Mesothelial cell of epicardium (in vitro differentiated cells): ENCODE measurements at regions not wholly inside any gene's neighbourhood (a gene's known extent, or its start where the extent isn't known, plus 50 kb on each side); places are given as distances from the start of the nearest gene placed in this dataset.

Experiments
- DNase-seq, 2 experiments: peaks; one replicate each; pipeline ENCODE4 v3.0.0; 2021; ENCODE audit warnings: low spot score in 2 of 2; ENCODE audit not compliant: unreplicated experiment in 2 of 2
- H3K27ac Mint-ChIP-seq: 2 replicates; pipeline ENCODE4 v1.8.0; 2021; ENCODE audit warnings: mixed read lengths
- H3K27me3 Mint-ChIP-seq: 2 replicates; pipeline ENCODE4 v1.8.0; 2021; ENCODE audit warnings: low read depth, mixed read lengths
- H3K36me3 Mint-ChIP-seq: 2 replicates; pipeline ENCODE4 v1.8.0; 2021; ENCODE audit warnings: mixed read lengths
- H3K4me1 Mint-ChIP-seq: 2 replicates; pipeline ENCODE4 v1.8.0; 2021; ENCODE audit warnings: mixed read lengths
- H3K4me3 Mint-ChIP-seq: 2 replicates; pipeline ENCODE4 v1.8.0; 2021; ENCODE audit warnings: mild to moderate bottlenecking, moderate library complexity, mixed read lengths
- H3K9me3 Mint-ChIP-seq: 2 replicates; pipeline ENCODE4 v1.8.0; 2021; ENCODE audit warnings: mixed read lengths
- CTCF ChIP-seq: fragments of 200-600 bp; sonication (generic); IDR thresholded peaks from one replicate; pipeline ENCODE4 v1.5.0; 2021; ENCODE audit warnings: antibody characterized with exemption; ENCODE audit not compliant: unreplicated experiment

DNA sequence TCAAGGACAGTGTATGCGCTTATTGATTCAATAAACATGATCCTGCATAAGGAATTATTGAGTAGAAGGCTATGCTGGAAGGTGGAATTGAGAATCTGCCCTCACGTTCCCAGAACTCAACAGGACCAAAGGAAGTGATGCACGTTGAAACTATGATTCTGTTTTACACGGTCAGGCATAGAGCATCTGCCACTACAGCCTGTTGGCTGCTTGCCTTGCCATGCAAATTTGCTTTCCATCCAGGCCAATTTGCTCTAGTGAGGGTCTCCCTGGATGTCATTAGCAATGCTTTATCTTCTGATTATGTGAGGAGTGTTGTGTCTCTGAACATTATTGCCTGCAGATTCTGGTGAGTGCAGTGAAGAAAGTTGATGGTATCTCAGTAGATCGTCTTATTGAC is 132.9 kb downstream of the ADRA2A start:
- Mint-ChIP-seq H3K4me3 (no peak overlapping the region), H3K27ac (no peak overlapping the region), H3K36me3 (no peaks in the 10 kb centered on the region), H3K9me3 (no peaks in the 10 kb centered on the region), H3K27me3 (peaks cover 5% of the 10 kb centered on the region), H3K4me1 (peaks cover 2% of the 10 kb centered on the region)
- TF ChIP-seq CTCF: no peak
- DNase-seq: no peak

DNA sequence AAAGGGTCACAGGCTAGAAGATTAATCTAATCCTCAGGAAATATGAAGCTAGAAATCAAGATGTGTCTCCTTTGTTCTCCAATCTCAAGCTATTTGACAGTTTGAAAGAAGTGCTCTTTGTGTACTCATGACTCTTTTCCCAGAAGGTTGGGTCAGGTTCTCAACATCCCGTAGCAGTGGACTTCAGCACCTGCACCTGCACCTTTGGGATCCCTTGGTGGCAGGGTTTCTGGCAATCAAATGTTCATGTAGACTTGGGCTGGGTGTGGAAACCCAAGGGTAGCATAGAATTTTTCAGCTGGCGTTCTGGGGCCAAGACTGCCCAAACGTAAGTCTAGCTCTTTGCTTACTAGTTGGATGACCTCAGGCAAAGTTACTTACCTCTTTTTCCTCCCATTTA is 134.4 kb downstream of the ADRA2A start:
- H3K36me3 Mint-ChIP-seq: no peaks in the 10 kb centered on the region
- DNase-seq: no peak
- H3K9me3 Mint-ChIP-seq: peaks cover 5% of the 10 kb centered on the region
- peaks cover 2% of the 10 kb centered on the region for H3K4me1 Mint-ChIP-seq
- TF ChIP-seq CTCF: no peak
- H3K27me3 Mint-ChIP-seq: peaks cover 2% of the 10 kb centered on the region
- no peak overlapping the region for H3K4me3 Mint-ChIP-seq
- no peak overlapping the region for H3K27ac Mint-ChIP-seq

GRCh38 chr10:111211706-111212105 is 134.9 kb downstream of the ADRA2A start:
- H3K27ac Mint-ChIP-seq: no peak overlapping the region

DNA sequence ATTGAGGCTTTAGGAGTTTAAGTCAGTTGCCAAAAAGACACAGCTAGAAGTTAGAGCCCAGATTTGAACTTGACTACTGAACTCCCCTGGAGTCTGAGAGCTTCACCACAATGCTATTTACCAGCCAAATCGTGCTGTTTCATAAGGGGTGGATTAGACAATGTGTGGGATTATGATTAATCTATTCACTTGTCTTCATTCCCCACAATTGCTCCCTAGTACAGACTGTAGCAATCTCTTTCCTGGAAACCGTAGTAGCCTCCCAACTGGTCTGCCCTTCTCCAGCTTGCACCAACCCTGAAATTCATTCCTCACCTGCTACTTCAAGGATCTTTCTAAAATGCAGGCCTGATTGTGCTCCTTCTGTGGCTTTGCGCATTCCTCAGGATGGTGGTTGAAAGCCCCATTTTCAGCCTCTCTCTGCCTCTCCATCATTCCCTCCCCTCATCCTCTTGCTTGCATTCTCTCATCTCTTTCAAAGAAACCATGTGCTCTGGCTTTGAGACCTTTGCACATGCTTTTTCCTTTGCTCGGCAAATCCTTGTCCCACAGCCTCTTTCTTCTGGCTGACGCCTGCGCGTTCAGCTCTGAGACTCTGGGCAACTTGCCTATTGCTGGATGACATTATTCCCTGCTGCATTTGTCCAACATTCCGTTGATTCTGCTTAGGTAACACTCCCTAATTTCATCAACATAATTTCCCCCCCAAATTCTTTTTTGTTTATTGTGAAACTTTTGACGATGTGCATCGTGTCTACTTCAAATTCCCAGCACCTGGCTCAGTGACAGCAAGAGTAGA is 145.1 kb downstream of the ADRA2A start:
- Mint-ChIP-seq H3K4me3 (no peak overlapping the region), H3K27ac (no peak overlapping the region), H3K4me1 (no peaks in the 10 kb centered on the region), H3K36me3 (no peaks in the 10 kb centered on the region), H3K27me3 (peaks cover 30% of the 10 kb centered on the region), H3K9me3 (peaks cover 17% of the 10 kb centered on the region)
- TF ChIP-seq CTCF: no peak
- no peak for DNase-seq

More at GRCh38 chr10:111211706-111212105, 134.9 kb downstream of the ADRA2A start:
- no peak for DNase-seq
- Mint-ChIP-seq H3K9me3 (peaks cover 5% of the 10 kb centered on the region), H3K27me3 (no peaks in the 10 kb centered on the region), H3K4me1 (peaks cover 2% of the 10 kb centered on the region), H3K36me3 (no peaks in the 10 kb centered on the region), H3K4me3 (no peak overlapping the region)
- no peak for TF ChIP-seq CTCF

DNA sequence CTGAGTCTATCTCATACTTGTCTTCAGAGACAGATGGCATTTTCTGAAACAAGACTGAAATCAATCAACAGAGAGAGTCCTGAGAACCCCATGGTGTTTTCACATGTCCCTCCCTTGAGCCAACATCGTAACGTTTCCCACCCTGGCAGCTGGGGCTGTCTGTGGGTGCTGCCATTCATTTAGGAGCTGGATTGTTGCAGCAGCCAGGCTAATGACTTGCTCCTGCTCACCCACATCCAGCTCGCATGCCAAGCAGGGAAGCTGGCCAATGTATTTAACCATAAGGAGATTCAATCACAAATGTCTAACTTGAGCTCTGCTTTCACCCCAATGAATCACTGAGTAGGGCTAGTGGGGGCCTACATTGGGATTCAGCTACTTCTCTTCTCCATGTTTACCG is 146.1 kb downstream of the ADRA2A start:
- H3K27me3 Mint-ChIP-seq: peaks cover 30% of the 10 kb centered on the region
- no peaks in the 10 kb centered on the region for H3K36me3 Mint-ChIP-seq
- peaks cover 18% of the 10 kb centered on the region for H3K9me3 Mint-ChIP-seq
- H3K27ac Mint-ChIP-seq: no peak overlapping the region
- no peaks in the 10 kb centered on the region for H3K4me1 Mint-ChIP-seq
- H3K4me3 Mint-ChIP-seq: no peak overlapping the region
- no peak for TF ChIP-seq CTCF
- DNase-seq: no peak
